ENCODE measurements at regions not wholly inside any gene's neighbourhood (a gene's known extent, or its start where the extent isn't known, plus 50 kb on each side); places are given as distances from the start of the nearest gene placed in this dataset.
"Not testable (repeated sequence)": the region's sequence is repeated elsewhere in the genome, so short reads cannot be mapped to it uniquely, and the experiment has no call there.

DNA sequence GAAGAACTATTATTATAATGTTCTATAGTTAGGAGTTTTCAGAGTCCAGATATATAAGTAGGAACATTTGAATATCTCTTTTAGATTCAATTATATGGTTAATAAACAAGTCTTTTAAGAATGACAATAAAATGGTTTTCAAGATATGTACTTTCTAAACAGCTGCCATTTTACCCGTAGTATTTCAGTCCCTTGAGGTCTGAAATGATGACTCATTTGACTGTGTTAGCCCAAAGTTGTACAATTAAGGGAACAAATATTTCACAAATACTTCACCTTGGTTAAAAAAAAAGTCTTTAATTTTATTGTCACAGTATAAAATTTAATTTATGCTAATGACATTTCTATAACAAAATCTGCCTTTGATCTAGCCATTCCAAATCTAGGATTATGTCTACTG, 91.6 kb upstream of the TANK start:
- TF ChIP-seq, protein P1, sequence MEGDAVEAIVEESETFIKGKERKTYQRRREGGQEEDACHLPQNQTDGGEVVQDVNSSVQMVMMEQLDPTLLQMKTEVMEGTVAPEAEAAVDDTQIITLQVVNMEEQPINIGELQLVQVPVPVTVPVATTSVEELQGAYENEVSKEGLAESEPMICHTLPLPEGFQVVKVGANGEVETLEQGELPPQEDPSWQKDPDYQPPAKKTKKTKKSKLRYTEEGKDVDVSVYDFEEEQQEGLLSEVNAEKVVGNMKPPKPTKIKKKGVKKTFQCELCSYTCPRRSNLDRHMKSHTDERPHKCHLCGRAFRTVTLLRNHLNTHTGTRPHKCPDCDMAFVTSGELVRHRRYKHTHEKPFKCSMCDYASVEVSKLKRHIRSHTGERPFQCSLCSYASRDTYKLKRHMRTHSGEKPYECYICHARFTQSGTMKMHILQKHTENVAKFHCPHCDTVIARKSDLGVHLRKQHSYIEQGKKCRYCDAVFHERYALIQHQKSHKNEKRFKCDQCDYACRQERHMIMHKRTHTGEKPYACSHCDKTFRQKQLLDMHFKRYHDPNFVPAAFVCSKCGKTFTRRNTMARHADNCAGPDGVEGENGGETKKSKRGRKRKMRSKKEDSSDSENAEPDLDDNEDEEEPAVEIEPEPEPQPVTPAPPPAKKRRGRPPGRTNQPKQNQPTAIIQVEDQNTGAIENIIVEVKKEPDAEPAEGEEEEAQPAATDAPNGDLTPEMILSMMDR (IDR thresholded peaks at IDR 0.05; ENCODE audit: low read depth, low read length): no peak

DNA sequence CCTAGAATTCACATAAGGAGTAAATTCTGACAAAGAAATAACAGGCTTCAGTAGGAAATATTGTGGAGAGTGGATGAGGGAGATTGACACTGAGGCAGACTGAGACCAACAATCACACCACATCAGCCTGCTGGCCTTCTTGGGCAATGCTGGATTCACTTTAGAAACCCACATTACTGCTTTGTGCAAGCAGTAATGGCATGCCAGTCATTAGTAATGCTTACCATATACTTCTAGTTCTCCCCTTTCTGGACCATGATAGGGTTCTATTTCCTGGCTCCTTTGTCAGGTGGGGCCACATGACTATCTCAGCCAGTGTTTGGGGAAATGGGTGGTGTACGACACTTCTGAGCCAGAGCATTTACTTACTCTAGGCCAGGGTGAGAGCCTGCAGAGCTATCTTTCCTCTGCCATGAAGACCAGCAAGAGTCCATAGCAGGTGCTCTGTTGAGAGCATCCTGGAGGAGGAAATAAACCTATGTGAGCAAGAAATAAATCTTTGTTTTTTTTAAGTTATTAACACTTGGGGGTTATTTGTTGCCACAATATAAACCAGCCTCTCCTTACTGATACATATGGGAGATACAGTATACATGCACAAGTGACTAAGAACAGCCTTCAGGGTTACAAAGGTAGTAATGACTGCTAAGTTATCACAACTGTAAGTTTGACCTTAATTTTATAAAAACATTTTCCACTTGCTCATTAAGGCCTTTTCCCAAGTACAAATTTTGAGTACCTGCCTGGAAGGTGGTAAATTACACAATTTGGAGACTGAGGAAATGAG, 89.3 kb upstream of the TANK start:
- TF ChIP-seq, protein P1 (IDR thresholded peaks at IDR 0.05; ENCODE audit: low read depth, low read length): no peak
- DNase-seq (ENCODE audit: extremely low read depth, low read depth): no peak

More for the DNA sequence above, 91.6 kb upstream of the TANK start:
- DNase-seq (ENCODE audit: extremely low read depth, low read depth): no peak

DNA sequence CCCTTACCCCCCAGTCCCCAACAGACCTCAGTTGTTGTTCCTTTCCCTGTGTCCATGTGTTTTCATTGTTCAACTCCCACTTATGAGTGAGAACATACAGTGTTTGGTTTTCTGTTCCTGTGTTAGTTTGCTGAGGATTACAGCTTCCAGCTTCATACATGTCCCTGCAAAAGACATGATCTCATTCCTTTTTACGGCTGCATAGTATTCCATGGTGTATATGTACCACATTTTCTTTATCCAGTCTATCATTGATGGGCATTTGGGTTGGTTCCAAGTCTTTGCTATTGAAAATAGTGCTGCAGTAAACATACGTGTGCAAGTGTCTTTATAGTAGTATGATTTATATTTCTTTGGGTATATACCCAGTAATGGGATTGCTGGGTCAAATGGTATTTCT, 87.8 kb upstream of the TANK start:
- not testable (repeated sequence) for DNase-seq (ENCODE audit: extremely low read depth, low read depth)

DNA sequence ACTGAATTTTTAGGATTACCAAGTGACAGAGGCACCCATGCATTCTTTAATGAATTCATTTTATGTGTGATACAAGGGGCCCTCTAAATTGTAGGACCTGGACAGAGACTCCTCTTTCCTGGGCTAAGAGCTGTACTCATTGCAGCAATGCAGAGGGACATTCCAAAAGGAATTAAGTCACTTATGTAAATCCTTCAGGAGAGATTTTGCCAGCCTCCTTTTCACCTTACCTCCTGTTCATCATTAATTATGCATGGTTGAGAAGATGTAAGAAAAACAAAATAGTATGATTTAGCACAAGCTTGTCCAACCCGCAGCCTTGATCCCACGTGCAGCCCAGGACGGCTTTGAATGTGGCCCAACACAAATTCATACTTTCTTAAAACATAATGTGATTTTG, 84.5 kb upstream of the TANK start:
- TF ChIP-seq, protein P1 (IDR thresholded peaks at IDR 0.05; ENCODE audit: low read depth, low read length): no peak
- no peak for DNase-seq (ENCODE audit: extremely low read depth, low read depth)

DNA sequence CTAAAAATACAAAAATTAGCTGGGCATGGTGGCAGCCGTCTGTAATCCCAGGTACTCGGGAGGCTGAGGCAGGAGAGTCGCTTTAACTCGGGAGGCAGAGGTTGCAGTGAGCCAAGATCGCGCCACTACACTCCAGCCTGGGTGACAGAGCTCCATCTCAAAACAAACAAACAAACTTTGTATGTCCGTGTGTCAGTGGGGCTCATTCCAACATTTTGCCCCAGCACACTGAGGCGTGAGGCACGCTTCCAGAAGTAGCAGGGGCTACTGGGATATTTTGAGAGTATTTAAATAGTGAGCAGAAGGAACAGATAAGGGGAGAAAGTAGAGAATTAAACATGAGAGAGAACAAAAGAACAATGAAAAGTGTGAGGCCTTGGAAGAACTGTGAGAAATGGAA, 83.3 kb upstream of the TANK start:
- DNase-seq (ENCODE audit: extremely low read depth, low read depth): no peak
- TF ChIP-seq, protein P1 (IDR thresholded peaks at IDR 0.05; ENCODE audit: low read depth, low read length): no peak

DNA sequence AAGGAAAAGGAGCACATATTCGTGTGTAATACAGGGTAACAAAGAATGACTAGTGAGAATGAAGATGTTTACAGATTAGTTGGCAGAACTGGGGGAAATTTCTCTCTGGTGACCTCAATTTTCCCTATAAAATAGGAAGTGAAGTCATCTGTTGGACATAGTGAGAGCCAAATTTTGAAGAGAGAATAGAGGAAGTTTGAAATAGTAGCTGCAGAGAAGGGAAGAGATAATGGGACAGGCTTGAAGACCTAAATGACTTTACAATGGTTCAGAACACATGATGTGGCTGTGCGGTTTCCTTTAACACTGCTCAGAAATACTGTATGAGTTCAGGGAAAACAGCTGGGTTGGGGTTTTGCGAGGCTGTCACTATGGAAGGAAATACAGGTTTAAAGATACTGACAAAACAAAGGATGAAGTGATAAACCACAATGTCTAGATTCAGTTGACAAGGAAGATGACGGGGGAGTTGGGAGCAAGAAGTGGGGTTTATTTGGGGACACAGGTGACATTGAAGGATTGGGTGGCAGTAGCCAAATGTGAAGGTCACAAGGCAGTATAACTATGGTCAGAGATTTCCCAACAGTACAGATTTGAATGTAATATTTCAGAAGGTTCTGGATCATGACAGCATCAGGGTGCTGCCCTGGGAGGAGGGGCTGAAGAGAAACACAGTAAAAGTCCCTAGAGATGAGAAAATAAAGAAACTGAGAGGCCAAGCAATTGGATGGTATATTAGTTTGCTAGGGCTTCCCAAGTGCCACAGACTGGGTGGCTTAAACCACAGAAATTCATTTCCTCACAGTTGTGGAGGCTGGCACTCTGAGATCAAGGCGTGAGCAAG, 82.6 kb upstream of the TANK start:
- DNase-seq (ENCODE audit: extremely low read depth, low read depth): no peak
- TF ChIP-seq, protein P1 (IDR thresholded peaks at IDR 0.05; ENCODE audit: low read depth, low read length): no peak

DNA sequence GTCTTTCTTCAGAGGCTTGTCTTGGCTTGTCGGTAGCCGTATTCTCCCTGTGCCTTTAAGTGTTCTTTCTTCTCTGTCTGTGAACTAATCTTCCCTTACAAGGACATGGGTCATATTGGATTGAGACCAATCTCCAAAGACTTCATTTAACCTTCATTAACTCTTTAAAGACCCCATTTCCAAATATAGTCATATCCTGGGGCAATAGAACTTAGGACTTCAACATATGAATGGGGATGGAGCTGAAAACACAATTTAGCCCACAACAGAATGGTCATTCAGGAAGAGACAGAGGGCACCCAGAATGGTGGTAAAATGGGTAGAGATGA, 82.1 kb upstream of the TANK start:
- TF ChIP-seq, protein P1 (IDR thresholded peaks at IDR 0.05; ENCODE audit: low read depth, low read length): no peak

More for the DNA sequence above, 82.1 kb upstream of the TANK start:
- DNase-seq (ENCODE audit: extremely low read depth, low read depth): no peak
